ENCODE measurements at regions not wholly inside any gene's neighbourhood (a gene's known extent, or its start where the extent isn't known, plus 50 kb on each side); places are given as distances from the start of the nearest gene placed in this dataset.

- H3K79me2 ChIP-seq (ENCODE audit: low read depth) = no peaks in the 10 kb centered on the region
- H3K4me3 ChIP-seq = no peak overlapping the region
- ChIA-PET CTCF (no interaction called here), POLR2A (ENCODE audit: unreplicated experiment) (no interaction called here)
- BruUV-seq (replicated peaks) = no TSS peak
- no peaks in the 10 kb centered on the region for H3F3A ChIP-seq (ENCODE audit: insufficient read depth, low read depth)
- H3K4me2 ChIP-seq = no peak overlapping the region
- H3K27me3 ChIP-seq (ENCODE audit: insufficient read depth, low read depth) = no peaks in the 10 kb centered on the region
- no peaks in the 10 kb centered on the region; the same call in 1 of the 2 replicates for H3K9me2 ChIP-seq (ENCODE audit: insufficient read depth)
- TF ChIP-seq EZH2 (IDR thresholded peaks at IDR 0.05; ENCODE audit: low read depth) = no peak
- TF ChIP-seq CTCF (conservative IDR thresholded peaks at IDR 0.05) = no peak
- no peak overlapping the region for H2AFZ ChIP-seq
- H3K4me1 ChIP-seq (replicated peaks; ENCODE audit: insufficient read depth) = no peaks in the 10 kb centered on the region
- DNase-seq = no peak
- no peaks in the 10 kb centered on the region for H3K36me3 ChIP-seq (ENCODE audit: low read depth)
- H3K27ac ChIP-seq = no peak overlapping the region
- no peaks in the 10 kb centered on the region for H3K9me3 ChIP-seq (ENCODE audit: insufficient read depth, low read depth)
- intact Hi-C loops (cut with micrococcal nuclease; ENCODE audit: unreplicated experiment) = no loop called here
- H4K20me1 ChIP-seq (ENCODE audit: insufficient read depth) = no peaks in the 10 kb centered on the region
Measured at GRCh38 chr1:208880433-208881100, 636.4 kb upstream of the PLXNA2 start.

GRCh38 chr1:208885060-208885459, 640.9 kb upstream of the PLXNA2 start:
- ChIA-PET CTCF (no interaction called here), POLR2A (ENCODE audit: unreplicated experiment) (no interaction called here)
- H3K9me2 ChIP-seq (ENCODE audit: insufficient read depth) = no peaks in the 10 kb centered on the region; the same call in 1 of the 2 replicates
- no peaks in the 10 kb centered on the region for H3K9me3 ChIP-seq (ENCODE audit: insufficient read depth, low read depth)
- H3K4me3 ChIP-seq = no peak overlapping the region
- DNase-seq = no peak
- no peaks in the 10 kb centered on the region for H3K36me3 ChIP-seq (ENCODE audit: low read depth)
- intact Hi-C loops (cut with micrococcal nuclease; ENCODE audit: unreplicated experiment) = no loop called here
- H3F3A ChIP-seq (ENCODE audit: insufficient read depth, low read depth) = no peaks in the 10 kb centered on the region
- no peaks in the 10 kb centered on the region for H3K4me1 ChIP-seq (replicated peaks; ENCODE audit: insufficient read depth)
- H3K27ac ChIP-seq = no peak overlapping the region
- BruUV-seq (replicated peaks) = no TSS peak
- TF ChIP-seq EZH2 (IDR thresholded peaks at IDR 0.05; ENCODE audit: low read depth) (no peak), CTCF (conservative IDR thresholded peaks at IDR 0.05) (no peak)
- no peak overlapping the region for H2AFZ ChIP-seq
- no peak overlapping the region for H3K4me2 ChIP-seq
- no peaks in the 10 kb centered on the region for H3K27me3 ChIP-seq (ENCODE audit: insufficient read depth, low read depth)
- H4K20me1 ChIP-seq (ENCODE audit: insufficient read depth) = no peaks in the 10 kb centered on the region
- no peaks in the 10 kb centered on the region for H3K79me2 ChIP-seq (ENCODE audit: low read depth)

GRCh38 chr1:208885650-208886049, 641.5 kb upstream of the PLXNA2 start:
- Histone ChIP-seq H3K9me3 (ENCODE audit: insufficient read depth, low read depth) (no peaks in the 10 kb centered on the region), H4K20me1 (ENCODE audit: insufficient read depth) (no peaks in the 10 kb centered on the region), H3K27ac (no peak overlapping the region), H3F3A (ENCODE audit: insufficient read depth, low read depth) (no peaks in the 10 kb centered on the region), H3K4me3 (no peak overlapping the region), H2AFZ (no peak overlapping the region), H3K36me3 (ENCODE audit: low read depth) (no peaks in the 10 kb centered on the region), H3K27me3 (ENCODE audit: insufficient read depth, low read depth) (no peaks in the 10 kb centered on the region), H3K4me1 (replicated peaks; ENCODE audit: insufficient read depth) (no peaks in the 10 kb centered on the region), H3K4me2 (no peak overlapping the region), H3K79me2 (ENCODE audit: low read depth) (no peaks in the 10 kb centered on the region), H3K9me2 (ENCODE audit: insufficient read depth) (no peaks in the 10 kb centered on the region; the same call in 1 of the 2 replicates)
- TF ChIP-seq EZH2 (IDR thresholded peaks at IDR 0.05; ENCODE audit: low read depth) (no peak), CTCF (conservative IDR thresholded peaks at IDR 0.05) (no peak)
- intact Hi-C loops (cut with micrococcal nuclease; ENCODE audit: unreplicated experiment) = no loop called here
- POLR2A ChIA-PET (ENCODE audit: unreplicated experiment) = interaction anchor here (0.6 kb wide), 1 partner anchor 300 kb away, joined by 4 read pairs; no protein-coding TSS in a partner anchor
- no TSS peak for BruUV-seq (replicated peaks)
- CTCF ChIA-PET = no interaction called here
- no peak for DNase-seq

Measured in PC-9 (cell line).